ENCODE measurements at regions not wholly inside any gene's neighbourhood (a gene's known extent, or its start where the extent isn't known, plus 50 kb on each side); places are given as distances from the start of the nearest gene placed in this dataset.
A peak's percentile ranks its signal among the peaks of the same experiment; 100 is the strongest.

DNA sequence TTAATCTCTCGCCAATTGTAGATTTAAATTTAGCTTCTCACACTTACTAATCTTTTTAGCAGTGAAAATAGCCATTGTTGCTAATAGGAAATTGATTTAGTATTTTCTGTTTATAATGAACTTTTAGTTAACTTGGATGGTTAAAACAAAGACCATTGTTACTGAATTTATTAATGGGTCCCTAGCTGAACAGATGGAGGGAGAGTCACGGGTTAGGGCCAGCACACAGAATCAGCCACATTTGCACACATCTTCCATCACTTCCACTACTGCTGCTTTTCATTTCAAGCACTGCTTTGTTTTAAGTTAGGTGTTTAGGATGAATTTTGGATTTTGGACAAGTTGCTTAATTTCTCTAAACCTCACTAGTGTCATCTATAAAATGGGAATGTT lies 125.9 kb upstream of the ADAMTSL1 start:
- DNase-seq, result no peak

DNA sequence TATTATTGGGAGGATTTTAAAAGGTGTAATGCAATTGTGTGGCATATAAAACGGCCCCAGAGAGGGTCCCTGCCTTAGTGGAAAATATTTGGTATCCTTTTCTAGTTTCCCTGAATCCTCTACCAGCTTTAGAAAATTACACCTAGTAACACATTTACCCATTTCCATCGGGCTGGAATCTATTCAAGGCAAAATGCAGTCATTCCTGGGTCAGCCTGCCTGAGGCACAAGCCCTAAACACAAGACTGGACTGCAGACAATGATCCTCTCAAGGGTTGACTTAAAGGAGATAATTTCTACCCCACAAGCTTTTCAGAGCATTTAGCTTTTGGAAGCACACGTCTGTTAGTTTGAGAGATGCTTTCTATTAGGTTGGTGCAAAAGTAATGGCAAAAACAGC lies 124.4 kb upstream of the ADAMTSL1 start:
- DNase-seq, result no peak

GRCh38 chr9:18350036-18350435 lies 123.9 kb upstream of the ADAMTSL1 start:
- DNase-seq, result no peak

DNA sequence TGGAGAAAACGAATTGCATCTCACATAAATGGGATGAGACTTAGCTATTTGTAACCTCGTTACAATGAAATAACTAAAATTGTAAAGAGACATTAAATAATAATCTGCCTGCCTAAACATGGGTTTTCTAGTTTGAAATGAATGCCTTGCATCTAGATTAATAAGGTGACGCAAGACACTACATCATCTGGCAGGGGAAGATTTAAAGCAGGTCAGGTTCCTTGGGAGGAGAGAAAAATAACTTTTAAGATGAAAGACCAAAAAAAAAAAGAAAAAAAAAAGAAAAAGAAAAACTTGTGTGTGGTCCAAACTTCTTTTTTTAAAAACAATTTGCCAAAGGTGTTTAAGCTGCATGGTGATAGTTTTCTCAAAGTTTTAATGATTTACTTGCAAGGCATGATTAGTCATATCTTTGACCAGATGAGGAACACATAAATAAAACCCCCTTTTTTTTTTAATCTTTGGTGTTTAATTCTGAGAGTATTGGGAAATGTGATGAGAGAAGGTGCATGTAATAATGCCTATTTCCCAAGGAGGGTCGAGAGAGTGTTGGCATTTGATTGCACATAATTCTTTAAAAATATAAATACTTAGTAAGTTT lies 122.9 kb upstream of the ADAMTSL1 start:
- no peak for DNase-seq

DNA sequence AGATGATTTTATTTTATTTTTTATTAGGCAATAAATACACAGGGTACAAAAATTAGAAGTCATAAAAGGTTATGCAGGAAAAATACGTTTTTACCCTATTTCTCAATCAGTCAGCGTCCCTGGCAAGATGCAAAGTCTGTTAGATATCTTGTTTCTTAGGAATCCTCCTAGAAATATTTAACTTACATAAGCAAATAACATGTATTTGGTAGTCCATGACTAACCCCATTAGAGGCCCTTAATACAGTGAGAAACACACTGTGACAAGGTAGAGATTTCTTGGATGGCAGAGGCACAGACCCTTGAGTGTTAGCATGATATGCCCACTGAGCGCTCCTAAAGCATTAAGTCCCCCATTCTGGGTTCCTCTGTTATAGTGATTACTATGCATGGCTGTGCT lies 121.2 kb upstream of the ADAMTSL1 start:
- DNase-seq, result no peak

DNA sequence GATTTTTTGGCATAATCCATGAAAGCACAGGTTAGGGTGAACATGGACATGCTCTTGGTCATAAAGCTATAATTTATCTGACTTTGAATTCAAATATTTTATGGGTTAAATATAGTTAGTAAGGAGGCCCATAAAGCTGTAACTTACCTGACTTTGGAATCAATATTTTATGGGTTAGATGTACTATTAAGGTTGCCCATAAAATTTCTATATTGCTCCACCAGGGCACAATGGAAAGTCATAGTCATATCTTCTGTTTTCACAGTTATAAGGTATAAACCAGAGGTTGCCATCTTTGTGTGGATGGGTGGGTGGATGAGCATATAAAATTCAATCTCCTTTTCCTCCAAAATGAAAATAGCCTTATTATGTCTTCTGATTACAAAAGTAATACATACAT lies 120.5 kb upstream of the ADAMTSL1 start:
- DNase-seq, result no peak

DNA sequence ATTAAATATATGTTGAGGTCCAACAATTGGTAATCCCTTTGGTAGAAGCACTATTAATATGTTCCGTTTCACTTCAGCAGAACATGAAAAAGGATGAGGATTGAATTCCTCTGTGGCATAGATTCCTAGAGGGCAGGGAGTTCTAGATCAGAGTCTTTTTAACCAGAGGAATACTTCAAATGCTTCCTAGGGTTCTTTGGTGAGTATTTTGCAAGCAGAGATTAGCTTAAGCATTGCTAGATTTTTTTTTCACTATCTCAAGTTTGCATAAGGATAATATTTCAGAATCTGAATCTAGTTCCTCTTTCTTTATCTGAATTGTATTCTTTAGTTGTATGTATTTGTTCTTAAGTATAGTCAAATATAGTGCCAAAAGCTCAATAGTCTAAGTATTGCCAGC lies 116.6 kb upstream of the ADAMTSL1 start:
- DNase-seq, result no peak

DNA sequence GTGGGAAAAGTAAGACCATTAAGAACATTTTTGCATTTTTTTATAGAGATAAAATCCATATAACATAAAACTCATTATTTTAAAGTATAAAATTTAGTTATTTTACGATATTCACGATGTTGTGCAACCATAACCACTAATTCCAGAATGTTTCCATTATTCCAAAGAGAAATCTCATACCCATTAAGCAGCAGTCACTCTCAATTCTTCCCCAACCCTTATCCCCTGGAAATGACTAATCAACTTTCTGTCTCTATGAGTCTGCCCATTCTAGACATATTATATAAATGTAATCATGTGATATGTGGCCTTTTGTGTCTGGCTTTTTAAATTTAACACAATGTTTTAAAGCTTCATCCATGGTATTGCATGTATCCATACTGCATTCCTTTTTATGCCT lies 115.6 kb upstream of the ADAMTSL1 start:
- DNase-seq, result no peak

GRCh38 chr9:18359335-18359734 lies 114.6 kb upstream of the ADAMTSL1 start:
- no peak for DNase-seq

DNA sequence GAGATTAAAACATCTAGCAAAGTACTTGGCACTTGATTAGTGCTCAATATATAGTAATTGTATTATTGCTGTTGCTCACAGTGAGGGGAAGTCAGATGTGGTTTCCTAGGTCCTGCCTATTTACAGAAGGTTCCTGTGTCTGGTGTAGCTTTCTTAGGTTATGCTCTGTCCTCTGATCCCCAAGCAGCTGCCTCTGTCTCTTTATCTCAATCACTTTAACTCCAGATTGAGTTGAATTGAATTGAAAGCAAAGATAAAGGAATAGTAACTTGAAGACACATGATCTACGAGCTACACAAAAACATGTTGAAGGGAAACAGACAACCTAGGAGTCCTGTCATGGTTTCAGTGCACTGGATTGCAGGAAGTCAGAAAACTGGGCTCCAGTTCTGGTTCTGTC lies 113.9 kb upstream of the ADAMTSL1 start:
- no peak for DNase-seq

- DNase-seq, result no peak
Observed at GRCh38 chr9:18361646-18362045, 112.3 kb upstream of the ADAMTSL1 start.

GRCh38 chr9:18362166-18362565 lies 111.8 kb upstream of the ADAMTSL1 start:
- no peak for DNase-seq

- no peak for DNase-seq
Observed at GRCh38 chr9:18362901-18363685, 110.9 kb upstream of the ADAMTSL1 start.

- no peak for DNase-seq
Observed at GRCh38 chr9:18365651-18366050, 108.3 kb upstream of the ADAMTSL1 start.

- DNase-seq, result peak; percentile 14
Observed at GRCh38 chr9:18366184-18366583, 107.8 kb upstream of the ADAMTSL1 start.

DNA sequence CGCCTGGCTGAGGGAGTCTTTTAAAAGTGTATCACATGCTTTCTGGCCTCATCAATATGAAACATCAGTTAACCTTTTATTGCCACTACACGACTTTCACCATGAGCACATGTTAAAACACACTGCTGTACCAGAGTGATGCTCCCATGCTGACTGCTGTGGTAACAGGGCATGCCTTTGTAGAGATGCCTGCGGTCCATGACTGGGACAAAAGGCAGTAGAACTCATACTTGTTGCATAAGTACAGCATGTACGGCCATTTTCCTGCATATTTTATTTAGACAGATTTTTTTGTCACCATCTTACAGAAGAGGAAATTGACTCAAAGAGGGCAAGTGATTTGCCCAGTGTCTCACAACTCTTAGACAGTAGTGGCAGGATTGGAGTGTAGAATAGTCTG lies 105.7 kb upstream of the ADAMTSL1 start:
- DNase-seq, result no peak

GRCh38 chr9:18371141-18371540 lies 102.8 kb upstream of the ADAMTSL1 start:
- no peak for DNase-seq

DNA sequence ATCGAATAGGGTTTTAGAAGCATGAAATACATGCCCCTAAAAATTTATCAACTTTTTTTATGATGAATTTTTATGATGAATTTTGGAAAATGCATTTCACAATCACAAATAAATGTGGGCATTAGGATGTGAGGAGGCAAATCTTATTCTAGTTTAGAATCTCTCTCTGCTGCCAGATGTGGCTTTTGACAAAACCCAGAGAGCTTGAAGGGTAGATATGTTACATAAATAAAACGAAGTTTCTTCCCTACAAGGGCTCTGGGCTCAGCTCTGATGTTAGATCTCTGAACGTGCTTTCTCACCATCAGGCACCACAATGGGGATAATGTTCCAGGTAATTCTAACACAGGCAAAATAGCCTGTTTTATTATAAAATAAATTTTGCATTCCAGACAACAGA lies 102.3 kb upstream of the ADAMTSL1 start:
- DNase-seq, result no peak

DNA sequence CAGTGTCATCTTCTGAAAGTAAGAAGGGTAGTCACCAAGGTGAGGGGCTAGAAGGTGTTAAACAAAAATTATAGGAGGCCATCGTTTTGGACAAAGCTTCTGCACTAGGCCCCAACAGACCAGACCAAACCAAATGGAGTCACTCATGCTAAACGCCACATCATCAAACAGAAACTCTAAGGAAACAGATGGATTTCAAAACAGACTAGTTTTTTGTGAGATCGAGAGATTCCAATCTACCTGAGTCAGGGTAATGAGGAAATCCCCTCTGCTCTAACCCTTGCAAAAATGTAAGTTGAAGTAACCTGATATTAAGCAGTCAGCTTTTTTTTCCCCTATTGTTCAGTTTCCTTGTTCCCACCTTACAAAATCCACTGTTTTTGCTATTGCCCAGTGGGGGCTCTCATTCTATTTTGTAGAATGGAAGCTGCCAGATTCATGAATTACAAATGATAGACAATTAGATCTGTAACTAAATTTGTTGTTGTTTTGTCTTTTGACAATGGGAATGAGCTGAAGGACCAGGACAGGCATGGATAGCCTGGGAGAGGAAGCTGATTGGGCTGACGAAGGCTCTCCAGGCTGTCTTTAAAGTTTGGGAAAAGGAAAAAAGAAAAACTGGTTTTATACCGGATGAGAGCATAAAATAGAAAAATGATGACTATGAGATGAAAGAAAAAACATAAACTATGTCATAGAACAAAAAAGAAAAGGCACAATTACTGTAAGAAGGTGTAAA lies 94.7 kb upstream of the ADAMTSL1 start:
- no peak for DNase-seq

GRCh38 chr9:18382243-18382642 lies 91.7 kb upstream of the ADAMTSL1 start:
- DNase-seq, result no peak

DNA sequence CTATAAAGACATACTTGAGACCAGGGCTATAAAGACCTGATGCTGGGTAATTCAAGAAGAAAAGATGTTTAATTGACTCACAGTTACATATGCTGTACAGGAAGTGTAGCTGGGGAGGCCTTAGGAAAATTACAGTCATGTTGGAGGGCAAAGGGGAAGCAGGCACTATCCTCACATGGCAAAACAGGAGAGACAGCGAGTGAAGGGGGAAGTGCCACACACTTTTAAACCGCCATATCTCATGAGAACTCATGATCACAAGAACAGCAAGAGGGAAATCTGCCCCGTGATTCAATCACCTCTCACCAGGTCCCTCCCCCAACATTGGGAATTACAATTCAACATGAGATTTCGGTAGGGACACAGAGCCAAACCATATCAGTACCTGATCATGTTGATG lies 89.9 kb upstream of the ADAMTSL1 start:
- DNase-seq, result no peak

GRCh38 chr9:18385696-18386490 lies 88.1 kb upstream of the ADAMTSL1 start:
- no peak for DNase-seq
